Inflammatory macrophage (primary cell): ENCODE measurements at regions not wholly inside any gene's neighbourhood (a gene's known extent, or its start where the extent isn't known, plus 50 kb on each side); places are given as distances from the start of the nearest gene placed in this dataset.

Experiments
- DNase-seq, 2 donors: peaks; one replicate each; pipeline ENCODE4 v3.0.0-alpha.2; 2020 to 2022

DNA sequence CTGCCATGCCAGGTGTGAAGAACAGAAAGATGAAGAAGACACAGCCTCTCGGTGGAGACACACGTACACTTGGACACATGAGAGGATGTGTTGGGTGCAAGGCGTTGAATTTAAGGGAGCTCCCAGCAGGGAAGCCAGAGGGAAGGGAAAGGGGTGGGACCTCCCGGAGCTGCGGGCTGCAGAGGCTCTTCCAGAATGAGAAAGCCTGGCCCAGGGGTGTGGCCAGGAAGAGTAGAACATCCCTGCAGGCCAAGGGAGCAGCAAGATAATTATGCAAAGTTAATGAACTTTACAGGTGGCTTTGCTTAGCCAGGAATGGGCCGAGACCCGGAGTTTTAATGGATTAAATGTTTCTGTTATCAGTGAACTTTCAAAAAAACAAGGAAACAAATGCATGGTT lies 270.3 kb downstream of the KLF6 start:
- no peak for DNase-seq

DNA sequence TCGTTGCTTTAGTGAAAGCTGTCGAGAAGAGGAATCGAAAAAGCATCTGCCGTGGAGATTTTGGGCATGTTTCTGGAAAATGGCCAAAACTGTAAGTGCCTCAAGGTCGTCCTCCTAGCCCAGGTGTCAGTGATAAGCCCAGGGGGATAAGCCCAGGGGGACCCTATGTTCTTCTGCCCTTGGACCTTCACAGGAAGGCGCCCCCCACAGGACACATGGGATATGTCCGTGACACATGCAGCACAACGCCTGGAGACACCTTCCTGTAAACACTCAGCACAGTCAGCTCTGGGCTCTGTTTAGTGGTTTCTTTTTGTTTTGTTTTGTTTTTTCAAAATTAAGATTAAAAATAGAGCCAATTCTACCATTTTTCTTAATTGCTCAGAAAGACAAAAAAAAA lies 272.7 kb downstream of the KLF6 start:
- DNase-seq: no peak

DNA sequence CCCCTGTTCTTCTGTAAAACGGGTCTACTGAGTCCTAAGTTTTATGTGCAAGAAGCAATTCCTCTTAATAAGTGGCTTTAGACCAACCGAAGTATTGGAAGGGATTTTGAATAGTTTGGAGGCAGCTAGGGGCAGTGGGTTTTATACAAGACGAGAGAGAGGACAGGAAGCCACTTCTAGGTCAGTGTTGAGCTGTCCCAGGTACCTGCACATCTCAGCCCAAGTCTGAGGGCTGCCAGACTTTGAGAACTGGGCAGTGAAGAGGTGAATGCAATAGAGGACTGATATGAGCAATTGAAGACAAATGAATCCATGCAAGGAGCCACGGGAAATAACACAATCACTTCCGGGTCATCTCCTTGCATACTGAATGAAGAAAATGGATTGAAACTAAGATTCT lies 273.5 kb downstream of the KLF6 start:
- no peak for DNase-seq

DNA sequence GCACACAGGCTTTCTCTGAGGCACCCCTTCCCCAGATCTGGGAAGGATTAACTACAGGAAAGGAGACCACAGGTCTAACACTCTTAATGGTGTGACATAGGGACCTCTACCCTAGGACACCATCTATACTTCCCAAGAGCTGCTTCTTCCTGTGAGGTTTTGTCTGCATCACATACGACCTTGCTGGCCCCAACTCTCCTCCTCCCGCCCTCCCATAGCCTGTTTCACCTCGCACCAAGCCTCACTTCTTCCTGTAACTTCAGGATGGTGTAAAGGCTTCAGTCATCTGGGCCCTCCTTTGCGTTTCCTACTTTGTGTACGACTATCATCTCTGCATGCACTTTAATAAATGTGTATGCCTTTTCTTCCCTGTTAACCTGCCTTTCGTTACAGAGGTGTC lies 274.3 kb downstream of the KLF6 start:
- no peak for DNase-seq

DNA sequence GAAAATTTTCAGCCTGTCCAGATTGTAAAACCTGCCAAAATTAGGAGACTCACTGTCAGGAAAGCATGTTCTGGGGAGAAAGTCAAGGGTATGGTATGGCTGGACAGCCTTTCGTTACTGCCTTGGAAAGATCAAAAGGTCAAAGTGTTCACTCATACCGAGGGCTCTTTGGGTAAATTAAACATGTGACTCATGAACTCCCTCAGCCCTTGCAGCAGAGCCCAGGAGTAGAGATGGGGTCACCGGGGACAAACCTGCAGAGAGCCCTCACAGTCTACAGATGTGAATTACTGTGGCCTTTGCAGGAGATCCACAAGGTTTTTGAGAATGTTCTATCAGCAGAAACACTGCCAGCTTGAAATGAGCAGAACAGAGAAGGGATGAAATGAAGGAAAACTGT lies 275.7 kb downstream of the KLF6 start:
- DNase-seq: no peak

DNA sequence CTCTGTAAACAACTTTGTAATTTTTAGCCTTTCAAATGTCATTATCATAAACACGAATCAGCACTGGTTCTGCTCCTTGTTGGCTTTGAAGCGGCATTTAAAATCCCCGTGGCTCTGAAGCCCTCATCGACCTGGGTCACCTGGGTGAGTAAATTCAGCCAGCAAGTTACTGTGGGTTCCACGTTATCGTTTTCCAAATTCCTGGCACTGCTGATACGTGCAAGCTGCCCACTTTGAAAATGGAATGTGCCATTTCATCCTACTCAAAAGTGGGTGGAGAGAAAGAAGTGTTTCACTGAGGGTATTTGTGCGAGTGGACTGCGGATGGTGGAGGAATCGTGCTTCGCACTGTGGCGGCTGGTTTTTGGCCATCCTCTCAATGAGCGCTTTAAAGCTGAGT lies 281.7 kb downstream of the KLF6 start:
- no peak for DNase-seq

DNA sequence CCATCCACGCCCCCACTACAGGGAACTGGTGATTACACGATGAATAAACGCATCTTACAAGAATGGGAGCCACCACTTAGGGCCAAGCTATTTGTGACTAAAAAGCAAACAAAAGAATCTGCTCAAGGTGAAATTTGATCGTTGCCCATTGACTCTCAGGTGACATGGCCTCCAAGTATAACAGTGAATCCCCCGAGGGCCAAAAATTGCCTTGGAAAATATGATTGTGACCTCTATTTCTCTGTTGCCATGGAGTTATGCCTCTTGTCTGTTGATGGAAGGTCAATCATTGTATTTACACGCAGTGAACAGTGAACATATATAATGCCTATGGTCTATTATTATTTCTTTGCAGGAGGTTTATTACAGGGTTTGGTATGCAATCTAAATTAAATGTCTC lies 282.3 kb downstream of the KLF6 start:
- DNase-seq: no peak

DNA sequence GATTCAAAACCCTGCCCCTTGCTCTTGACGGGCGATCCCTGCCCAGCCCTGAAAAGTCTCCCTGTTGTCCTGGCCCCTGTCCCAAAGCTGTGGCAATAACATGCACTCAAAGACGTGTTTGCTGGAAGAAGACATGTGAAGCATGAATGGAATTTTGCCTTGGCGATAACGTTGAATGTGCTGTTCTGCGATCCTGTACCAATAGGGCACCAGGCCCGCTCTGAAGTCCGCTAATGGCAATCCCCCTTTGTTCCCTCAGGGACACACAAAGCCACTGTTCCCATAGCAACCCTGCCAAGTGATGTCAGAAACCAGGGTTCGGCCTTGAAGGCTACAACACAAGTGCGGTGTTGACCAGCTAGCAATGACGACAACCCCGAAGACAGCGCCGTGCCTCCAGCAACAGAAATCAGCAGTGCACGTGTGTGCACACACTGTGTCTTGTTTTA lies 284.6 kb downstream of the KLF6 start:
- no peak for DNase-seq

DNA sequence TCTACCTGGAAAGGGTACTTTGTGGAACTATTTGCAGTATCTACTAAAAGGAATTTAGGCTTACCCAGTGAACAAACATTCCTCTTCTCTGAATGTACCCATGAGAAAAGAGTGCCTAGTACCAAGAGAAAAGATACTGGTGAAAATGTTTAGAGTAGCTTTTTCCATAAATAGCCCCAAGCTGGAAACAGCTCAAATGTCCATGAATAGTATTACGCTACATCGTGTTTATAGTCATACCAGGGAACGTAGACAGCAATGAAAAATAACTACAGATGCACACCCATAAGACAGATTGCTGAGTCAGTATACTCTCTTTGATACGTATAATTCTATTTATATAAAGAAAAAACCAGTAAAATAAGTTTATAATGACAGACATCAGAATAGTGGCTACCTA lies 285.9 kb downstream of the KLF6 start:
- DNase-seq: no peak

DNA sequence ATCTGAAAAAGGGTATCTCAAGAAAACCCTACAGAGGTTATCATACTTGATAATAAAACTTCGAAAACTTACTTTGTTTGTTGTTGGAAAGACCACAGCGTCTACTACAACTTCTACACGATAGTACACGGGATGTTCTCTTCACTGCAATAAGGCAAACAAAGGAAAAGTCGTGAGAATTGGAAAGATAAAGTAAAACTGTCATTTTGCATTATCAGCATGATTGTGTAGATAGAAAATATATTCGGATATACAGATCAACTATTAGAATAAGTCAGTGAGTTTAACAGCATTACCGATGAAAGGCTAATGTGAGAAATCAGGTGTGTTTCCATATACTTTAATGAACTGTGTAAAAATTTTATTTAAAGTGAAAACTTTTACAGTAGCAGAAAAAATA lies 287.4 kb downstream of the KLF6 start:
- no peak for DNase-seq

DNA sequence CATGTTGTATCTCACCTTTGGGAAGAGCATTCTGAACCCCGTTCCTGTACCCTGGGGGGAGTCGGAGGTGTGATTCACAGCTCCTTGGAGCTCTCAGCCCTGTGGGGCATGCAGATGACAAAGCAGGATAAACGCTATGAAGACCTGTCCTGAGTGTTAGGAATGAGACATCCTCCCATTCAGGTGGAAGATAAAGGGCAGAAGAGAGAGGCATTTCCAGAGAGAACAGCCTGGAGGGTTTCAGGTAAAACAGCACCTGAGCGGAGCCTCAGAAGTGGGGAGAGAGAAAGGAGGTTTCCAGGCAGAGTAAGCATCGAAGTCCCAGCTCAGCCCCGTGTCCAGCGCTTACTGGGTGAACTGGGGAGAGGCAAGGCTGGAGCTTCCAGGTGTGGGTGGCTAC lies 288.9 kb downstream of the KLF6 start:
- DNase-seq: no peak

DNA sequence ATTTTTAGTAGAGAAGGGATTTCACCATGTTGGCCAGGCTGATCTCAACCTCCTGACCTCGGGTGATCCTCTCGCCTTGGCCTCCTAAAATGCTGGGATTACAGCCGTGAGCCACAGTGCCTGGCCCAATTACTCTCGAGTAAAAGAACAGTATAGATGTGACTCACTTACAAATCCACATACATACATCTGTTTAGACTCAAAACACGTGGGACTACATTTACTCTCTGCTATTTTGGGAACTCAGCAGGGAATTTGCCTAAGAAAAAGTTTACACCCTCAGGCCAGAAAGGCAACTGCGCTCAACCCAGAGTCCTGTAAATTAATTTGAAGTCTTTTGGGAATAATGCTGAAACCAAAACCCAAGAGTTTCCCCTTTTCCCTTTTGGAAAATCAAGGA lies 289.7 kb downstream of the KLF6 start:
- DNase-seq: no peak

DNA sequence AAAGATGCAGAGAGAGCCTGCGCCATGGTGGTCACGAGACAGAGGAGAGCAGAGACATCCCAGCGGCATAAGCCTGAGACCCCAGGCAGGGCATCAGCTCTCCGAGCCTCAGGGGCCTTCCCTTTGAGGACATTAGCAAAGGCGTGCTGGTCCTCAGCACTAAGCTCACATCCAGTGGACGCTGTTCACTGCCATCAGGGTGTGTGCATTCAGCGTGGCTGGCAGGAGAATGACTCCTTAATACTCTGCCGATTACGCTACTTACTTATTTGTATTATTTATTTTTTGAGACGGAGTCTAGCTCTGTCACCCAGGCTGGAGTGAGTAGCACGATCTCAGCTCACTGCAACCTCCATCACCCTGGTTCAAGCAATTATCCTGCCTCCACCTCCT lies 290.2 kb downstream of the KLF6 start:
- DNase-seq: no peak

DNA sequence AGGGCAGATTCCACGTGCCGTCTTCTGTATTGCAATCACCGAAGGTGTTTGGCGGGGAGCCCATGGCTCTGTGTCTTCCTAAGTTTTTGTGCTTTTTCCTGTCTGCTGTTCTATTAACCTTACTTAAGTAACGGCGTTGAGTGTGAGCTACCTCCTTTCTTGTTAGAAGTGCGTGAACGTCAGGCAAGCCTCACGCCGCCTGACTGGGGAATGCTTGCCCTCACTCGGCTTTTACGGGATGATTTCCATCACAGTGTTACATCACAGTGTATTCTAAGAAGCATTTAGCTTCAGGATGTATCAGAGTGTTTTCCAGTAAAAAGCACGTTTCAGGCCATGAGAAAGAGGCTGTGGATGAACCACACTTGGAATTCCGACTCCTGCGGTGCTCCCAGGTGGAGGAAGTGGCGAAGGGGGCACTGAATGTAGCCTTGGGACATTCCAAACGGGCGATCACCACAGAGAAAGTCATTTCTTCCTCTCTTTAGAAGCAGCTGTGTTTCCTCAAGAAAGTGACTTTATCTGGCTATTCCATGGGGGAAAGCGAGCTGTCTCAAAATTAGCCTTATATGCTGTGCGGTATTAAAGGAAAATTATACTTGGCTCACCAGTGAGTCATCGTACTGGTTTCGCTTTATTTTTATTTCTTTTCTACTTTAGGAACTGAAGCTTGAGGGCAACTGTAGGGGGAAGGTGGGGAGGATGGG lies 290.7 kb downstream of the KLF6 start:
- DNase-seq: no peak

DNA sequence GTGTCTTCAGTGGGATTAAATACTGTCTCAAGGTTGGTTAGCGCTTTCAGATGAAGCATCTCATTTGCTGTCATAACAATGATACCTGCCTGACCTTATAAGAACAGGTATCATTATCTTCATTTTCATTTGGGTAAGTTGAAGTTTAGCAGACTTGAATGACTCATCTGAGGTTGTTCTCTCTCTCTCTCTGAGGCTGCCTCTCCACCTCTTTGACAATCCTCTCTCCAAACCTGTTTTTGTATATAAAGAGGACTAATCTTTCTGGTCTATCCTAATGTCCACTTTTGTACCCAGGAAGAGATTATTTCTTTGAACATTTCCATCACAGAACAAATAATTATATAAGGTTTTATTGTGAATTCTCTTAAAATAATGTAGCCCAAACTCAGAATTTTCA lies 291.4 kb downstream of the KLF6 start:
- no peak for DNase-seq

DNA sequence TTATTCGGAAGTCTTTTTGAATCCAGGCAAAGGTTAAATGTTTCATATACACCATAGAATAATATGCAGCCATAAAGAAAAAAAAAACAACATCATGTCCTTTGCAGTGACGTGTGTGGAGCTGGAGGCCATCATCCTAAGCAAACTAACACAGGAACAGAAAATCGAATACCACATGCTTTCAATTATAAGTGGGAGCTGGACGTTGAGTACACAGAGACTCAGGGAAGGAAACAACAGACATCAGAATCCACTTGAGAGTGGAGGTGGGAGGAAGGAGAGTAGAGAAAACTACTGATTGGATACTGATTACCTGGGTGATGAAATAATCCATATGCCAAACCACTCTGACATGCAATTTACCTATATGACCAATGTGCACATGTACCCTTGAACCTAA lies 293.4 kb downstream of the KLF6 start:
- DNase-seq: no peak

DNA sequence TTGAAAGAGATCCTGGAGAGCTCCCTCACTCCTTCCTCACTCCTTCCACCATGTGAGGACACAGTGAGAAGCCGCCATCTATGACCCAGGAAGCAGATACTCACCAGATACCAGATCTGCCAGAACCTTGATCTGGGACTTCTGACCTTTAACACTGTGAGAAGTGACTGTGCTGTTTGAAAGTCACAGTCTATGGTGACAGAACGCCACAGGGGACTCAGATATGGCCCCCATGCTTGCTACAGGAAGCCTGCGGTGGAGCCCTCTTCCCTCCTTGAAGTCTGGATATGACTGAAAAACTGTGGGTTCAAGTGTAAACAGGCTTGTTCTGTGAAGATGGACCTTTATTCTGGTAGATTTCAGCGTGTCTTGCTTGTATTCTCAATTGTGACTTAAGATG lies 297.8 kb downstream of the KLF6 start:
- no peak for DNase-seq

DNA sequence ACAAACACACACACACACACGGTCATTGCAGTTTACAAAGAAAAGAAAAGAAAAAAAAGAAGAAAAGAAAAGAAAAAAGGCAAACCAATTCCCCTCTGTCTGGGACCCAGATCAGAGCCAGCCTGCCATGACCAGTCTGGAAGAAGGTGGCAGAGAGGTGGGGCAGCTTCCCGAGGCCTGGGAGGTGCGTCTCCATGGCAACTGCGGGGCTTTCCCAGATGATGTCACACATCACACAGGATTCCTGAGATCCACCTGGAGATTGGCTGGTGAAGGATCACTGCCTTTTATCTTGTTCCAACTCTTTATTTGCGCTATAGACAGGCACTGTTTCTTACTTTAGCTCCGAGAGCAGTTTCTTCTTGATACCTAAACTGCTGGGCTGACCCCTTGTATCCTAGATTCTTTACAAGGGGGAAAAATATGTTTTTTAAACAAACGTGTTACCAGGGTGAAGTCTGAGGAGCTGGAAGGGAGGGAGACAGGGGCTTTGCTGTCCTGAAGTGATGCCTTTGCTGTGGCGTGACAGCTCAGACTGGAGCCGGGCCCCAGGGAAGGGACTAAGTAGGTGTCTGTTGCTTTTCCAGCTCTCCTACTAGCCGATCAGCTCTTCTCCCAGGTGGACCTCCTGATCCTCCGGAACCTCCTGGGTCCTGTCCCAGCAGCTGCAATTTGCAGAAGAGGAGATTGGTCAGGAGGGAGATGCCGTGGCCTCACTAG lies 298.5 kb downstream of the KLF6 start:
- no peak for DNase-seq

DNA sequence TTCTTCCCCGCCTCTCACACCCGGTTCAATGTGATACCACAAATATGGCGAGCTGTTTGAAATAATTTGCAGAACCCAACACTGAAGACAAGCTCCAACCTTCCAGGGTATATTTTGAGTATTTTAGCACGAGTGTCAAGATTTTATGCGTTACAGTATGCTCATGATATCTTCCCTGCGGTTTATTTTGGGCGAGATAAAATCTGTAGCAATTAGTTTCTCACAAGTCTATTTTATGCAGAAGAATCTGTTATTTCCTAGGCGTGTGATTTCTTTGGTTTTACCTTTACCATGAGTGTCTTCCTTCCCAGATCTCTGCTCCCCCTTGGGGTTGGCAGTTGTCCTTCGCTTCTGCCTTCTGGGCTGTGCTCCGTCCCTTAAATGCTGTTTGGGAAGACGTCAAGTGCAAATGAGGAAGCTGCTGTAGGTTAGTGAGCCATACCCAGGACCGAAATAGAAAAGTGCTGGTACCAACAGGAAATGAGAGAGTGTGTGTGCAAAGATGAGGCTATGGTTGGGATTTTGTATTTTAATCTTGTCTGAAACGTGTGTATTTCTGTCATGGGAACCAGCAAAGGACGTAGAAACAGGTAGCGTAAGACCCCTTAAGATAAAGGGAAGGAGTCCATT lies 299.8 kb downstream of the KLF6 start:
- peak; percentile 55 to 79 for DNase-seq

DNA sequence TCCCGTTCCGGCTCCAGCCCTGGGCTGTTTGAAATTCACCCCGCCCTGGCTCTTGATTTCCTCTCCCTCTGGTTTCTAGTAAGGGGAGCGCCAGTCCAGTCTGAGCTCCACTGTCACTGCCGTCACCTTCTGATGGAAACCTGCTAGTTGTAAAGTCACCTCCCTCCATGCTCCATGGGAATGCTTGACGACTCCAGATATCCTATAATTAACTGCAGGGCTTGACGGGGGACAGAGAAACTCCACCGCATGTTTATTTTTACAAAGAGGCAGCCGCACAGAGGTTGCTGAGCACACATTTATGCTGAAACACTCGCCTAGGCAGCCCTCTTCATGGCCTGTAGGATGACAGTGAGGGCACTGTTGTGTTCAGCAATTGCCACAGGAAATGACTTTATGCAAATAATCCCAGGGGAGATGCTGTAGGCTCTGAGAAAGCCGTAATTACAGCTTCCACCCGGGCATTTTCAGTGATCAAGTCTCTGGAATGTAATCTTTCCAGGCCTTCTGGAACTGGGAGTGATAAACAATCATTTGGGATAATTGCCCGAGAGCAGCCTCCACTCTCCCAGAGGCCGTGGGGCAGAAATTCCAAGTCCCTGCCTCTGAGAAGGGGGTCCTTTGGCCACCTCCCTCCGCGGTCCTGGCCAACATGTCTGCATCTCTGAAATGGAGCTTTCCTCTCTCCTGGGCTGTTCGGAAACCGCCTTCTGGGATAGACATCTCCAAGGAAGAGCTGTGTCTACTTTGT lies 300.5 kb downstream of the KLF6 start:
- DNase-seq: no peak

DNA sequence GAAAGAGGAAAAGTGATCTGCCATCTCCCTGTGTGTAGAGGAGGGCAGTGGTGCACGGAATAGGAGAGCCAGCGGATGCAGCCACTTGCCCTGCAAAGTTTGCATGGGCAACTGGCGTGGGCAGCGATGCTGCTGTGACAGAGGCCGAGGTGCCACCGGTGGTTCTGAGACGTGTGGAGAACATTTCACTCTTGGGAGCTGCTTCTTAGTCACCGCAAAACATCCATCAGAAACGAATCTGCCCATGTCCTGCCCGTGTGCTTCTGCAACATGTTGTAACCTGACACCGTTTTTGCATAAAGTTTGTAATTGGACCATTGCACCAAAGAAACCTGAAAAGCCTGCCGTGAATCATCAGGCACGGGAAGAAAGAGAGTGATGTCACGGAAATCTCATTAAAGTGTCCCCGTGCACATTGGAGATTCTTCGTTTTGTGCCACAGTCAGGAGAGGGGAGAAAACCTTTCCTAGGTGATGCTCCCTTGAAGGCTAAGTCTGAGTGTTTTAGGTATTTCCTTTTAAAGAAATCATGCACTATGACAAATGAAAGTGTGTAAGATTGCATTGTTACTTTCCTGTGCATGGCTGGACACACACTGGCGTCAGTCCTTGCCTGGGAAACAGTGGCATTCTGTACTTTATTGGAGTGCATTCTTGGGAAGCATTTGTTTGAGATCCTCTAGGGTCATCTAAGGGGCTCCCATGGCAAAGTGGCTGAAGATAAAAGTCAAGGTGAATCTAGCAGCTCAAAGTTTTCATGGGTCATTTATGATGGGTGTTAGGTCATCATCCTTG lies 302.6 kb downstream of the KLF6 start:
- DNase-seq: peak; percentile 7 to 27

DNA sequence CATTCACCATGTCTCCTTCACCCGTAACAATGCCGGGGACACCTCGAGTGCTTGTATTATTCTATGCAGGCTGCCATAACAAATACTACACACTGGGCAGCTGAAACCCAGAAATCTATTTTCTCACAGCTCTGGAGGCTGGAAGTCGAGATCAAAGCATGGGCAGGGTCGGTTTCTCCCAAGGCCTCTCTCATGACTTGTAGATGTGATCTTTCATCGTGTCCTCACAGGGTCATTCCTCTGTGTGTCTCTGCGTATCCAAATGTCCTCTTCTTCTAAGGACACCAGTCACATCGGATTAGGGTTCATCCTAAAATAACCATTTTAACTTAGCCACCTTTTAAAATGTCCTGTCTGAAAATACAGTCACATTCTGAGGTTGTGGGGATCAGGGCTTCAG lies 303.5 kb downstream of the KLF6 start:
- DNase-seq: no peak

DNA sequence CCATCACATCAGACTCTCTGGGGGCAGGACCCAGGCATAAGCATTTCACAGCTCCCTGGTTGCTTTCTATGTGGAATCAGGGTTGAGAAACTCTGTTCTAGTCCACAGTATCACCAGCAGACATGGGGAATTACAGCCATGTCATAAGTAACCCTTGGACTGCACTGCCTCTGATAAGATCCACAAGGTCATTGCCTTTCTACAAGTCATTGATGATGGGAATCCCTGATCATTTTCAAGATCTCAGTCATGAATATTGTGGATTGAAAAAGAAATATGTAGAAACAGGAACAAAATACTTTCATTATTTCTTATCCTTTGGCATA lies 304.1 kb downstream of the KLF6 start:
- no peak for DNase-seq
